ENCODE measurements at regions not wholly inside any gene's neighbourhood (a gene's known extent, or its start where the extent isn't known, plus 50 kb on each side); places are given as distances from the start of the nearest gene placed in this dataset.

GRCh38 chr11:98307827-98308491 is 712.8 kb upstream of the CNTN5 start:
- no peak for TF ChIP-seq ZNF217 (IDR thresholded peaks at IDR 0.05)
- no peak for TF ChIP-seq ESRRA (IDR thresholded peaks at IDR 0.05; ENCODE audit: low read length)
- no peak for TF ChIP-seq RCOR1 (conservative IDR thresholded peaks at IDR 0.05; ENCODE audit: low read depth, low read length)

Measured in GM12878 (cell line).